Fibroblast of lung (primary cell): ENCODE measurements at regions not wholly inside any gene's neighbourhood (a gene's known extent, or its start where the extent isn't known, plus 50 kb on each side); places are given as distances from the start of the nearest gene placed in this dataset.

Experiments
- DNase-seq, 2 donors: peaks; one replicate each; pipeline versions ENCODE4 v3.0.0 to v3.0.0-alpha.2; 2010; ENCODE audit warnings: low read depth in 2 of 2
- H2AFZ ChIP-seq: 2 replicates; pipeline ENCODE4 v1.5.1; 2012; ENCODE audit warnings: low read length, control low read depth, inconsistent platforms
- H3K27ac ChIP-seq: 2 replicates; pipeline ENCODE4 v1.5.1; 2011; ENCODE audit warnings: low read length, control low read depth; ENCODE audit not compliant: insufficient read depth
- H3K27me3 ChIP-seq: 2 replicates; pipeline ENCODE4 v1.5.1; 2011; ENCODE audit warnings: mild to moderate bottlenecking, low read length; ENCODE audit not compliant: control insufficient read depth, insufficient read depth
- H3K36me3 ChIP-seq: 2 replicates; pipeline ENCODE4 v1.5.1; 2011; ENCODE audit warnings: low read length; ENCODE audit not compliant: control insufficient read depth, insufficient read depth
- H3K4me1 ChIP-seq: 2 replicates; pipeline ENCODE4 v1.5.1; 2011; ENCODE audit warnings: low read length; ENCODE audit not compliant: control insufficient read depth, insufficient read depth; ENCODE audit errors: extremely low read depth
- H3K4me2 ChIP-seq: 2 replicates; pipeline ENCODE4 v1.5.1; 2011; ENCODE audit warnings: low read length, control low read depth; ENCODE audit not compliant: insufficient read depth; ENCODE audit errors: extremely low read depth
- H3K4me3 ChIP-seq, 4 experiments: fragments of 200-600 bp in 1 of 4; sonication (generic) in 1 of 4; replicated peaks in 1 of 4; 2 replicates each; pipeline ENCODE4 v1.5.1; 2011 to 2016; ENCODE audit warnings: low read length in 4 of 4, low read depth in 3 of 4, mild to moderate bottlenecking in 3 of 4, control low read depth in 2 of 4, inconsistent platforms in 1 of 4, mixed read lengths in 1 of 4; ENCODE audit not compliant: insufficient read depth in 1 of 4; ENCODE audit errors: control extremely low read depth in 1 of 4
- H3K79me2 ChIP-seq: 2 replicates; pipeline ENCODE4 v1.5.1; 2012; ENCODE audit warnings: mild to moderate bottlenecking, low read length, inconsistent platforms; ENCODE audit not compliant: control insufficient read depth, insufficient read depth
- H3K9ac ChIP-seq: 2 replicates; pipeline ENCODE4 v1.5.1; 2011; ENCODE audit warnings: mild to moderate bottlenecking, low read length, control low read depth; ENCODE audit not compliant: insufficient read depth
- H3K9me3 ChIP-seq: 2 replicates; pipeline ENCODE4 v1.5.1; 2012; ENCODE audit warnings: low read depth, low read length; ENCODE audit not compliant: control insufficient read depth, insufficient read depth
- H4K20me1 ChIP-seq: 2 replicates; pipeline ENCODE4 v1.5.1; 2011; ENCODE audit warnings: low read length; ENCODE audit not compliant: control insufficient read depth, insufficient read depth; ENCODE audit errors: extremely low read depth
- CTCF ChIP-seq, 2 donors: IDR thresholded peaks in 1 of 2; conservative IDR thresholded peaks in 1 of 2; 1 replicate in 1 of 2; 2 replicates in 1 of 2; pipeline ENCODE4 v1.5.1; 2011 to 2012; ENCODE audit warnings: low read length in 2 of 2, control low read depth in 1 of 2, inconsistent platforms in 1 of 2, low read depth in 1 of 2, mild to moderate bottlenecking in 1 of 2
- EZH2 ChIP-seq: IDR thresholded peaks from 2 replicates; pipeline ENCODE4 v1.5.1; 2012; ENCODE audit warnings: low read length, control low read depth, mild to moderate bottlenecking; ENCODE audit errors: missing control alignments

- Histone ChIP-seq H3K79me2 (no peaks in the 10 kb centered on the region), H3K27ac (no peak overlapping the region), H3K36me3 (no peaks in the 10 kb centered on the region), H4K20me1 (no peaks in the 10 kb centered on the region), H3K4me2 (no peak overlapping the region), H3K9ac (no peak overlapping the region), H3K4me1 (no peaks in the 10 kb centered on the region), H3K27me3 (no peaks in the 10 kb centered on the region), H3K9me3 (no peaks in the 10 kb centered on the region), H3K4me3 (no peak overlapping the region), H2AFZ (no peak overlapping the region)
- TF ChIP-seq EZH2 (no peak), CTCF (conservative IDR thresholded peaks at IDR 0.05 in 1 of 2, IDR thresholded peaks at IDR 0.05 in 1 of 2; ENCODE audit: low read depth in 1 of 2, low read length in 2 of 2) (no peak)
- no peak for DNase-seq
Measured at GRCh38 chr10:56912043-56912442, 551.0 kb upstream of the ZWINT start.

- no peaks in the 10 kb centered on the region for H3K79me2 ChIP-seq
- H3K9me3 ChIP-seq: no peaks in the 10 kb centered on the region
- no peak overlapping the region for H2AFZ ChIP-seq
Measured at GRCh38 chr10:56905051-56905450, 544.0 kb upstream of the ZWINT start.

GRCh38 chr10:56902554-56902953 lies 541.5 kb upstream of the ZWINT start:
- H3K79me2 ChIP-seq: no peaks in the 10 kb centered on the region
- TF ChIP-seq CTCF (conservative IDR thresholded peaks at IDR 0.05 in 1 of 2, IDR thresholded peaks at IDR 0.05 in 1 of 2; ENCODE audit: low read depth in 1 of 2, low read length in 2 of 2) (no peak), EZH2 (no peak)
- no peaks in the 10 kb centered on the region for H3K9me3 ChIP-seq
- H4K20me1 ChIP-seq: no peaks in the 10 kb centered on the region
- DNase-seq: no peak
- no peaks in the 10 kb centered on the region for H3K36me3 ChIP-seq
- no peaks in the 10 kb centered on the region for H3K4me1 ChIP-seq
- no peaks in the 10 kb centered on the region for H3K27me3 ChIP-seq
- H3K27ac ChIP-seq: no peak overlapping the region
- no peak overlapping the region for H3K4me3 ChIP-seq
- H3K4me2 ChIP-seq: no peak overlapping the region
- no peak overlapping the region for H3K9ac ChIP-seq
- no peak overlapping the region for H2AFZ ChIP-seq

More at GRCh38 chr10:56905051-56905450, 544.0 kb upstream of the ZWINT start:
- DNase-seq: no peak
- no peak overlapping the region for H3K4me2 ChIP-seq
- H3K4me1 ChIP-seq: no peaks in the 10 kb centered on the region
- H3K27ac ChIP-seq: no peak overlapping the region
- H3K4me3 ChIP-seq: no peak overlapping the region
- no peak for TF ChIP-seq EZH2
- no peak for TF ChIP-seq CTCF (conservative IDR thresholded peaks at IDR 0.05 in 1 of 2, IDR thresholded peaks at IDR 0.05 in 1 of 2; ENCODE audit: low read depth in 1 of 2, low read length in 2 of 2)
- H3K27me3 ChIP-seq: no peaks in the 10 kb centered on the region
- no peak overlapping the region for H3K9ac ChIP-seq
- H4K20me1 ChIP-seq: no peaks in the 10 kb centered on the region
- no peaks in the 10 kb centered on the region for H3K36me3 ChIP-seq
